NCI-H2227 (cell line): ENCODE measurements at regions not wholly inside any gene's neighbourhood (a gene's known extent, or its start where the extent isn't known, plus 50 kb on each side); places are given as distances from the start of the nearest gene placed in this dataset.
A peak's percentile ranks its signal among the peaks of the same experiment; 100 is the strongest.
"Not testable (repeated sequence)": the region's sequence is repeated elsewhere in the genome, so short reads cannot be mapped to it uniquely, and the experiment has no call there.

ENCODE experiments used
- DNase-seq: peaks from one replicate; lab custom pipeline; 2025; ENCODE audit not compliant: unreplicated experiment; lab: John Stamatoyannopoulos, UW

DNA sequence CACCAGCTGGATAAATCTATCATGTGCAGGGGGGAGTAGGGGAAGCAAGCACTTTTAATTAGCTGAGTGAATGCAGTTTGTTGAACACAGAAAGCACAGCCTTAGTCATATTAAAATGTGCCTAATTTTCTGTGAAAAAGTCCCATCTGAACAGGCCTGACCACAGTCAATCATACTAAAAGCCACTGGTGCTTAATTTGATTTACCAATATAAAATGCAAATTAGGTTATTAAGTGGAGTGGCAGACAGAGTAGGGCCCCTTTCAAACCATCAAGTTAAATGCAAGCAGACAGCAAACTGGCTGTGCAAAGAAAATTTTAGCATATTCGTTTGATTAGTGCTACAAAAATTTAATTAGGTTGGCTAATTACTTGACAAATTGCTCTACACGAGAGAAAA, 176.1 kb downstream of the ISL1 start:
- no peak for DNase-seq

DNA sequence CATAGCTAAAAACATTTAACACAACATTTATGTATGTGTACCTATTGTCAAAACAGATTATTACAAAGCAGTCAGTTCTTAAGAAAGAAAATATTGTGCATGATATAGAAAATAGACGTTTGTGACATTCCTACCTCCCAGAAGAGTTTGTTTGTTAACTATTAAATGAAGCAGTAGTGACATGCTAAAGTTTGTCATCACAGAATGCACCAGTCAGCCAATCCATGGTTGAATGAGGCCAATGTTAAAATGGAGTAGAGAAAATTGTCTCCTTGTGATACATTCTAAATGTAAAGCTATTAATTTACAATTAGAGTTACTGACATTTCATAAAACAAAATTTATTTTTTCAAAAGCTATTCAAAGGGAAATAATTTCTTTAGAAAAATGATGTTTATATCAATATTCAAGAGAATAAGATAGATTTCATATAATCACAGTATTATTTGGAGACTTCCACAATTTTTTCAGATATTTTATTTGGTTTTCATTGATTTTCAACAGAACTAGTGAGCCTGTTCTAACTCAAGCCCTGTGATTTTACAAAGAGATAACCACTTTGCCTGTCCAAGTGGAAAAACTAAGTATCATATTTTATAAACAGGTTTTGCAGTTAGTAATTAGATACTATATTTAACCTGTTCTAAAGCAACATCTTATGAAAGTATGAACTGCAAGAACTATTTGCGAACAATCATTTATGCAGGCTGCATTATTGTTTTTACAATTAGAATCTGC, 176.8 kb downstream of the ISL1 start:
- no peak for DNase-seq

DNA sequence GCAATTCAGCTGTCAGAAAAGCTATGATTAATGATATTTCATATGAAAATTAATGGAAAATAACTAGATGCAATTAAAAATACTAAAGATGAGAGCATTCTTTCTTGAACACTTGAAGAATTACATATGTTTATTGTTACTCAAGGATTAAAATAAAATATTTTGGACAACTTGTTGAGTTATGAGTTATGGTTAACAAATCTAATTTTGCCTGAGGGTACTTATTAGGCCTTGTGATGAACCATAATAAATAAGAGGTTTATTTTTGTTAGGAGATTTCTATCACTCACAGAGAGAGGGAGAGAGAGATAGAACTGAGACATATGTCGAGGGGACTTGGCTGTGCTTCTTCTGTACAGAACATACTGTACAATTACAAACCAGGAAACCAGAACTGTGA, 183.7 kb downstream of the ISL1 start:
- no peak for DNase-seq

DNA sequence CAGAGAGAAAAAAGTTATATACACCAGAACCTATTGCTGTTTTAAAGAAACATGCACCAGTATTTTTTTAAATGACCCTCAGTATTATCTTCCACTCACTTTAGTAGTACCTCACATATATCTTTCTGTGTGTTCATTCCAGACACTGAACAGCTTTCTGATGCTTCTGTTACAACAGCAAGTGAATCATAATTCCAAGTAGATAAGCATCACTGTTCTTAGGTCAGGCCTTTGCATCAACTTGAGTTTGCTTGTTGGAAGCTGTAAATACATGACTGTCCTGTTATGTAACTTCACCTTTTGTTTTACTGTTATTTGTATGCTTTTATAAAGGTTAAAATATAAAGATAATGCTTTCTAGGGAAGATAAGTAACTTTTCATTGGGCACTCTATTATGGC, 184.4 kb downstream of the ISL1 start:
- DNase-seq: no peak

DNA sequence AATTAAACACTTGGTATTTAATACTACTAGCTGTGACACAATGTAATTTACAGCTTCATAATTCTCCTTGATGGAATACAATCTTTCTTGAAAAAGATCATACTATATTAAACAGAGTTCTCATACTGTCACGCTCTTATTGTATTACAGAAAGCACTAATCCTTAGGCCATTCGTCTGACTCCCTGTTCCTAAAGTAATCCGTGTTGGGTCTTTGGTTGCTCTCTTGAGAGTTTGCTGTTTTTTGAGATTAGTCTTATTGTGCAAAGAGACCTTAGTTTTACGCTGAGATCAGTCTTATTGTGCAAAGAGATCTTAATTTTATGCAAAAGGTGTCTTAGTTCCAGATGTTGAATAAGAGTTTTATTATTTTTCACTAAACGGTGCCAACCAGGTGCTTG, 190.6 kb downstream of the ISL1 start:
- no peak for DNase-seq

GRCh38 chr5:51582871-51583394, 199.7 kb downstream of the ISL1 start:
- peak; percentile 26 for DNase-seq

DNA sequence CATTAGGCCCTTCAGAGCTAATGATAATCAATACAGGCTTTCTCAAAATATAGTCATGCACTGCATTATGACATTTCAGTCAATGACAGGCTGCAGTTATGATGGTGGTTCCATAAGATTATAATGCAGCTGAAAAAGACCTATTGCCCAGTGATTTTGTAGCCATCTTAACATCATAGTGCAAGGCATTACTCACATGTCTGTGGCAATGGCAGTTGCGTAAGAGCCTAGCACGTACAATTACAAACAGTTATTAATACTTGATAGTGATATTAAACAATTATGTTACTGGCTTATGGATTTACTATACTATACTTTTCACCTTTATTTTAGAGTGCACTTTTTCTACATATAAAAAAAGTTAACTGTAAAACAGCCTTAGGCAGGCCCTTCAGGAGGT, 214.8 kb downstream of the ISL1 start:
- DNase-seq: no peak

DNA sequence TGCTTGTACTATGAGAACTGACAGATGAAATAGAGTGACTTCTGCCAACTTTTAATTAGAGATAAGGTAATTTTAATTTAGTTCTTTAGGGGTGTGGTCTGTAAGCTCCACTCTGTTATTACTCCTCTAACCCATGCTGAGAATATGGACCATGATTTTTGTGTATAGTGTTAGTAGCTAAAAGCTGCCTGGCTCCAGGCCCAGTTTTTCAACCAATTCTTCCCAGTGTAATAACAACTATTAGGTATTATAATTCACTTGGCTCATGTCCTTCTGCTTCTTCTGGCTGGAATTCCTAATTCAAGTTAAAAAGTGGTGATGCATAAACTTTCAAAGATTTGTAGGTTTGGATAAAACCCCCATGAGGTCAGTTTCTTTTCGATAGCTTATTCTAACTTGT, 216.3 kb downstream of the ISL1 start:
- peak; percentile 32 for DNase-seq

DNA sequence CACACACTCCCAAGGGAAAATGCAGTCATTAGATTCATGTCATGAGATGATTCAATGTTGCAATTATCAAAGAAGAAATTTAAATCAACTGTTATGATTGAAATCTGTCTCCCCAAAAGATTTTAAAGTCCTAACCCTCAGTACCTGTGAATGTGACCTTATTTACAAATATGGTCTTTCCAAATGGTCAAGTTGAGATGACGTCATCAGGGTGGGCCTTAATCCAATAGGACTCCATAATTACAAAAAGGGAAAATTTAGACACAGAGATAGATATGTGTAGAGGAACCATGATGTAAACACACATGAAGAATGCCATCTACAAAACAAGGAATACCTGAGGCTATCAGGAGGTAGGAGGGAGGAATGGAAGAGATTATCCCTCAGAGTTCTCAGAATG, 221.1 kb downstream of the ISL1 start:
- no peak for DNase-seq

DNA sequence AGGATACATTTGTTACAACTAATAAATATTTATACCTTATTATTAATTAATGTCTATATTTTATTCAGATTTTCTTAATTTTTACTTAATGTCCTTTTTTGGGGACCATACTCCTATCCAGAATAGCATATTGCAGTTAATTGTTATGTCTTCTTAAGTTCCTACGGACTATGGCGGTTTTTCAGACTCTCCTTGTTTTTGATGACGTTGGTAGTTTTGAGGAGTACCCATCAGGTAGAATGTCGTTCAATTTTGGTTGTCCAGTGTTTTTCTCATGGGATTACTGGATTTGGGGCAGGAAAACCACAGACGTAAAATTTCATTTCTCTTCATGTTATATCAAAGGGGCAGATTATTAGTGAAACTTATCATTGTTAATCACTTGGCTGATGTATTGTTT, 223.7 kb downstream of the ISL1 start:
- DNase-seq: no peak

DNA sequence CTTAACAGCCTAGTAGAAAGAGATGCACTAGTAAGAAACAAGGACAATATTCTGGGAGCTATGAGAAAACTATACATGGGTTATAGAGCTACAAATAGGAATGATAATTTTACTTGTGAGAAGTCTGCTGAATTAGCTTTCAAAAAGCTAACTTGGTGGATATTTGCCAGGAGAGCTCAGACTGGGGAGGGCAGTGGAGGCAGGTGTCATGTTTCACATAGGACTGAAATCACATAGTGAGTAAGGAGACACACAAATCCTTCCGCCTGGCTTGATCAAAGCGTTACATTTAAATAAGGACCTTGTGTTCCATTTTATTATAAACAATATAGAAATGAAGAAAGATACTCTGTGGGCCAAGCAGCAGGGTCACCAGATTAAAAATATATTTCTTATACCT, 235.0 kb downstream of the ISL1 start:
- no peak for DNase-seq

DNA sequence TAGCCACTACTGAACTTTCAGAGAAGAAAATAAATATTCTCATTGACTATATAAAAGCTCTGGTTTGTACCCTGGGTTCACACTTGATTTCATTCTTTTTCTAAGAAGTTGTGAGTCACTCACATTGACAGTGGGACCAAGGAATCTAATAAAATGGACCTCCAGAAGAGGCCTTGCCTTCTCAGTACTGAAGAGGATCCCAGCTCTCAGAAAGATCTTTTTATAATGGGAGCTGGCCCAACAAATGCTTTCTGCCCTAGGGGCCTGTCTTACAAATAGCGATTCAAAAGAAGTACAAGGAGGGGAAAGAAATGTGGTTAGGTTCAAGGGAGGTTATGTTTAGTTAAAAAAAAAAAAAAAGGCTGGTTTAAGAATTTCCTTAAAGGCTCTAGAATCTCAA, 237.9 kb downstream of the ISL1 start:
- DNase-seq: no peak

- no peak for DNase-seq
These were observed 239.0 kb downstream of the ISL1 start for GRCh38 chr5:51622161-51622790.

- DNase-seq: no peak
These were observed 242.1 kb downstream of the ISL1 start for GRCh38 chr5:51625224-51625968.

GRCh38 chr5:51632027-51632426, 248.8 kb downstream of the ISL1 start:
- no peak for DNase-seq

- DNase-seq: no peak
These were observed 249.5 kb downstream of the ISL1 start for GRCh38 chr5:51632793-51633192.

- not testable (repeated sequence) for DNase-seq
These were observed 253.7 kb downstream of the ISL1 start for GRCh38 chr5:51636973-51637372.

DNA sequence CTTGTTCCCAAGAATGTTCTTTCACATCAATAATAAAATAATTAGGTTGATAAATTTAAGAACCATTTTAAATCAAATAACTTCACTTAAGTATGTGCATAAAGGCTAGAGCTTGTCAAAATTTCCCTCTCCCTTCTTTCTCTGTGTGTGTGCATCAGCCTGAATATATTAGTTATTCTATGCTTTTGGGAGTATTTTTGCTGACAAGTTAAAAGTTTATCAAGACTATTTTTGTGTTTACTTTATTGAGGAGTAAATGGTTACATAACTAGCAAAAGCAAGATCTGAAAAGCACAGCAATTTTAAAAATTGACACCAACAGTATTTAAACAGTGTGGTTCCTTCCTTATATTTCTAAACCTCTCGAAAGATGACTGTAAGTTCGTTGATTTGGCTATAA, 261.7 kb downstream of the ISL1 start:
- DNase-seq: no peak

- DNase-seq: no peak
These were observed 263.2 kb downstream of the ISL1 start for GRCh38 chr5:51646482-51646881.

DNA sequence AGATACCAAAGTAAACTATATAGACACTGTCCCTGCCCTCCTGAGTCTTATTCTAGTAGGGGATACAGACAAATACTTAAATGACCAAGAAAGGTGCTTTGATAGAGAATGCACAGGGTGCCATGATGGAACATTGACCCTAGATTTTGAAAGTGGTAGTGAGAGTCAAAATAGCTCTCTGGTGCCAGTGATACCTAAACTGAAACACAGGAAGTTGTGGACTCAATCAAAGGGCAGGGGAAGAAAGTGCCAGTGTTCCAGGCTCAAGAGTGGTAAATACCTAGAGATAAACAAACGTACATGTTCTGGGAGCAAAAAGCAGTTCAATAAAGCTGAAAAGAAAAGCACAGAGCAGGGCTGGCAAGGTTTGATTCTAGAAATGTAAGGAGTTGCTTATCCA, 267.6 kb downstream of the ISL1 start:
- no peak for DNase-seq

- no peak for DNase-seq
These were observed 268.2 kb downstream of the ISL1 start for GRCh38 chr5:51651476-51651875.

- no peak for DNase-seq
These were observed 268.6 kb downstream of the ISL1 start for GRCh38 chr5:51651889-51652288.
